Adrenal gland (tissue), 9 donors: ENCODE measurements at regions not wholly inside any gene's neighbourhood (a gene's known extent, or its start where the extent isn't known, plus 50 kb on each side); places are given as distances from the start of the nearest gene placed in this dataset.

Experiments
- DNase-seq, 7 donors: peaks; one replicate each; pipeline ENCODE4 v3.0.0-alpha.2; 2019 to 2020
- H3K27ac ChIP-seq, 5 donors: fragments of 200-600 bp; sonication (generic) in 4 of 5; 1 replicate in 3 of 5; 2 replicates in 2 of 5; pipeline versions ENCODE4 v1.5.1 to v1.8.0; 2016 to 2020; ENCODE audit warnings: mild to moderate bottlenecking in 1 of 5
- H3K27me3 ChIP-seq: fragments of 200-600 bp; 2 replicates; pipeline ENCODE4 v1.8.0; 2021
- H3K36me3 ChIP-seq, 2 donors: fragments of 200-600 bp; replicated peaks in 1 of 2; 1 replicate in 1 of 2; 2 replicates in 1 of 2; pipeline versions ENCODE4 v1.5.1 to v1.8.0; 2018 to 2022
- H3K4me1 ChIP-seq, 2 donors: fragments of 200-600 bp; replicated peaks in 1 of 2; 1 replicate in 1 of 2; 2 replicates in 1 of 2; pipeline versions ENCODE4 v1.5.1 to v1.8.0; 2018 to 2021
- H3K4me3 ChIP-seq, 4 donors: fragments of 200-600 bp; sonication (generic) in 3 of 4; one replicate each; pipeline ENCODE4 v1.5.1; 2016 to 2018
- H3K9me3 ChIP-seq, 3 donors: fragments of 200-600 bp; sonication (generic) in 1 of 3; replicated peaks in 1 of 3; 1 replicate in 2 of 3; 2 replicates in 1 of 3; pipeline versions ENCODE4 v1.5.1 to v1.8.0; 2016 to 2021
- CTCF ChIP-seq, 6 experiments: fragments of 450-650 bp in 4 of 6; fragments of 200-600 bp in 2 of 6; sonication (generic) in 1 of 6; IDR thresholded peaks; 1 replicate in 5 of 6; 2 replicates in 1 of 6; pipeline versions ENCODE4 v1.5.1 to v1.8.0; 2016 to 2021; ENCODE audit warnings: antibody characterized with exemption in 6 of 6, mild to moderate bottlenecking in 2 of 6, moderate library complexity in 1 of 6
- POLR2A ChIP-seq, 2 donors: fragments of 450-650 bp; IDR thresholded peaks; one replicate each; pipeline ENCODE4 v1.6.1; 2017; ENCODE audit warnings: antibody characterized with exemption in 2 of 2, mild to moderate bottlenecking in 2 of 2, moderate library complexity in 1 of 2
- WGBS, 4 donors: extraction: QIAGEN DNeasy Blood & Tissue Kit in 2 of 4; methylation state at CpG; one replicate each; pipeline versions ENCODE4 v1.1.5 to v1.1.7; 2013 to 2017; 5-methylcytosine and 5-hydroxymethylcytosine counted together
- intact Hi-C, 2 donors: fragments of 100-400 bp; cut with DNase I; formaldehyde crosslinking; loops; one replicate each; pipeline versions ENCODE4 v1.14.1 to v1.15.0; 2022 to 2023
- donor health status: healthy with polysubstance abuse.
- donor health status: Bipolar disorder and iron deficiency.
- donor health status: DM: yes; HTN: yes; CAD: no.
- donor health status: DM: no; HTN: no; CAD: no.
- donor health status: DM: no; HTN: no; CAD: no.

DNA sequence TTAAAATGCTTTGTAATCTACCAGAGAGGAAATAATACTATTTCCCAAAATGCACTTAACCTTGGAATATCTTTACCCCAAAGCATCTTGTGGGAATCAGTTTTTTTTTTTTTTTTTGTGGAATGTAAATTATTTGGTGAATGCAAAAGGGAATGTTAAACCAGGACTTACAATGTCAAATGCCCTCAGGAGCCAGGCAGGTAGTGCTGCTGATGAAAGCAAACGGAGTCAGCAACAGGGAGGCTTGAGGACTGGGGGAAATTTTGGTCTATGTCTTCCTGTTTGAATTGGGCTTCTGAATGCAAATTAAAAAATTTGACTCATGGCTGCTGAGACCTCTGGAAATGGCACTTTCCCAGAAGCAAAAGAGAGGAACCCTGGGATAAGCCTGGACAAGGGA is 96.5 kb upstream of the NLRP1 start:
- no peak for TF ChIP-seq CTCF (IDR thresholded peaks at IDR 0.05)
- TF ChIP-seq POLR2A (IDR thresholded peaks at IDR 0.05) = no peak

GRCh38 chr17:5683241-5683640 is 98.9 kb upstream of the NLRP1 start:
- WGBS, 4 donors = 22 to 35% (median 32%) methylated on average over 6 of the region's 6 CpGs
- intact Hi-C loops = no loop called here
- Histone ChIP-seq H3K36me3 (no peaks in the 10 kb centered on the region), H3K27me3 (peaks cover 6% of the 10 kb centered on the region), H3K4me3 (no peak overlapping the region), H3K27ac (no peak overlapping the region), H3K9me3 (no peaks in the 10 kb centered on the region), H3K4me1 (no peaks in the 10 kb centered on the region)
- no peak for TF ChIP-seq POLR2A (IDR thresholded peaks at IDR 0.05)
- no peak for TF ChIP-seq CTCF (IDR thresholded peaks at IDR 0.05)
- DNase-seq = no peak

More for the DNA sequence above, 96.5 kb upstream of the NLRP1 start:
- H3K27ac ChIP-seq = no peak overlapping the region
- no peak for DNase-seq
- no peaks in the 10 kb centered on the region for H3K36me3 ChIP-seq
- no peak overlapping the region for H3K4me3 ChIP-seq
- no peaks in the 10 kb centered on the region for H3K4me1 ChIP-seq
- WGBS, 4 donors = 33 to 63% (median 47%) methylated on average over 1 of the region's 1 CpG
- no peaks in the 10 kb centered on the region for H3K9me3 ChIP-seq
- H3K27me3 ChIP-seq = peaks cover 6% of the 10 kb centered on the region
- intact Hi-C loops = no loop called here

DNA sequence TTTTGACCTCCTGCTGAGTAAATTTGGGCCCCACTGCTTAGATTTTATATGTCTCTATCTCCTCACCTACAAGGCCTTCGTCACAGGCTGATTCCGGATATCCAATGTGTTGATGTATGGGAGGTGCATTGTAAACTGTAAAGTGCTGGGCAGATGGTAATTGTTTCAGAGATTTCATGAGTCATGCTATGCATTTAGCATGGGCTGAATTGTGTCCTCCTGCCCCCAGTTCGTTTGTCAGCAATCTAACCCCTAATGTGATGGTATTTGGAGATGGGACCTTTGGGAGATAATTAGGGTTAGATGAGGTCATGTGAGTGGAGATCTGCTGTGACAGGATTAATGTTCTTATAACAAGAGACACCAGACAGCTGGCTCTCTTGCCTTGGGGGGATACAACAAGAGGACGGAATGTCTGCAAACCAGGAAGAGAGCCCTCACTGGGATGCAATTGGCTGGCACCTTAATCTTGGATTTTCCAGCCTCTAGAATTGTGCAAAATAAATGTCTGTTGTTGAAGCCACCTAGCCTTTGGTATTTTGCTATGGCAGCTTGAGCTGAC is 101.8 kb upstream of the NLRP1 start:
- intact Hi-C loops = no loop called here
- no peak overlapping the region for H3K4me3 ChIP-seq
- no peak overlapping the region for H3K27ac ChIP-seq
- H3K9me3 ChIP-seq = no peaks in the 10 kb centered on the region
- H3K27me3 ChIP-seq = peaks cover 10% of the 10 kb centered on the region
- H3K4me1 ChIP-seq = no peaks in the 10 kb centered on the region
- no peak for TF ChIP-seq POLR2A (IDR thresholded peaks at IDR 0.05)
- TF ChIP-seq CTCF (IDR thresholded peaks at IDR 0.05) = no peak
- 60 to 68% (median 64%) methylated on average over 4 of the region's 4 CpGs for WGBS, 4 donors
- DNase-seq = no peak
- H3K36me3 ChIP-seq = no peaks in the 10 kb centered on the region

DNA sequence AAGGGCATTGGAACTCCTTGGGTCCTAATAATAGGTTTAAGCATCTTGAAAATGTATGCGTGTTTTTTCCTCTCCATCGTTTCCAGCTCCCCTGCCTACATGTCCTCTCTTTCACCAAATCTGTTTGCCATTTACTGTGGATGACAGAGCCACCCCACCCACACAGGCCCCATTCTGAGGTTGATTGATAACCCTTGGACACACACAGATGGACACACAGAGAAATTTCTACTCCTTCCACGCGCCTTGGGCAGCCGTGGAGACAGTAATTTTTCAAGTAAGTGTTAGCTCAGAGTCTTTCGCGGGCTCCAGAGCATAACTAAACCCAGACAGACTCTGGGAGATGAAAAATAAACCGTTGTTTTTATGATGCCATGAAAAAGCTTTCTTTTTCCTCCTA is 103.3 kb upstream of the NLRP1 start:
- no peaks in the 10 kb centered on the region for H3K4me1 ChIP-seq
- WGBS, 4 donors = 67 to 80% (median 68%) methylated on average over 8 of the region's 8 CpGs
- H3K36me3 ChIP-seq = no peaks in the 10 kb centered on the region
- H3K27me3 ChIP-seq = peaks cover 4% of the 10 kb centered on the region
- intact Hi-C loops = no loop called here
- no peak for DNase-seq
- H3K27ac ChIP-seq = no peak overlapping the region
- no peaks in the 10 kb centered on the region for H3K9me3 ChIP-seq
- no peak for TF ChIP-seq POLR2A (IDR thresholded peaks at IDR 0.05)
- no peak for TF ChIP-seq CTCF (IDR thresholded peaks at IDR 0.05)
- no peak overlapping the region for H3K4me3 ChIP-seq
